CD14-positive monocyte (primary cell): ENCODE measurements at regions not wholly inside any gene's neighbourhood (a gene's known extent, or its start where the extent isn't known, plus 50 kb on each side); places are given as distances from the start of the nearest gene placed in this dataset.

Experiments
- DNase-seq, 3 donors: peaks; one replicate each; pipeline ENCODE4 v3.0.0-alpha.2; 2011 to 2022
- H2AFZ ChIP-seq: 2 replicates; pipeline ENCODE4 v1.6.0; 2012; ENCODE audit warnings: mild to moderate bottlenecking, low read depth, low read length, inconsistent platforms; ENCODE audit not compliant: insufficient read depth, poor library complexity, severe bottlenecking
- H3K27ac ChIP-seq, 2 donors: 1 replicate in 1 of 2; 2 replicates in 1 of 2; pipeline ENCODE4 v1.5.1; 2012 to 2013; ENCODE audit warnings: low read length in 2 of 2, control low read depth in 1 of 2, inconsistent platforms in 1 of 2, low read depth in 1 of 2, mild to moderate bottlenecking in 1 of 2
- H3K27me3 ChIP-seq, 2 donors: one replicate each; pipeline versions ENCODE4 v1.6.0 to v1.6.1; 2011 to 2013; ENCODE audit warnings: low read length in 2 of 2; ENCODE audit not compliant: control insufficient read depth in 2 of 2, insufficient read depth in 2 of 2
- H3K36me3 ChIP-seq, 2 donors: replicated peaks in 1 of 2; 1 replicate in 1 of 2; 2 replicates in 1 of 2; pipeline versions ENCODE4 v1.5.1 to v1.6.1; 2012 to 2013; ENCODE audit warnings: low read length in 2 of 2, control low read depth in 1 of 2, inconsistent platforms in 1 of 2, mild to moderate bottlenecking in 1 of 2; ENCODE audit not compliant: insufficient read depth in 2 of 2, control insufficient read depth in 1 of 2
- H3K4me1 ChIP-seq, 2 donors: 1 replicate in 1 of 2; 2 replicates in 1 of 2; pipeline versions ENCODE4 v1.5.1 to v1.6.1; 2012 to 2013; ENCODE audit warnings: low read length in 2 of 2, control low read depth in 1 of 2, inconsistent platforms in 1 of 2, mild to moderate bottlenecking in 1 of 2, moderate library complexity in 1 of 2; ENCODE audit not compliant: insufficient read depth in 2 of 2, control insufficient read depth in 1 of 2
- H3K4me2 ChIP-seq: replicated peaks from 2 replicates; pipeline ENCODE3; 2012; ENCODE audit warnings: low read length, moderate library complexity, mild to moderate bottlenecking; ENCODE audit not compliant: poor library complexity, severe bottlenecking; ENCODE audit errors: extremely low read depth
- H3K4me3 ChIP-seq, 3 experiments: fragments of 200-600 bp in 1 of 3; sonication (generic) in 1 of 3; replicated peaks in 1 of 3; 1 replicate in 2 of 3; 2 replicates in 1 of 3; pipeline ENCODE4 v1.5.1; 2011 to 2013; ENCODE audit warnings: low read length in 3 of 3, mild to moderate bottlenecking in 3 of 3, control low read depth in 2 of 3, low read depth in 2 of 3, inconsistent platforms in 1 of 3, moderate library complexity in 1 of 3
- H3K79me2 ChIP-seq: 2 replicates; pipeline ENCODE4 v1.6.0; 2012; ENCODE audit warnings: mild to moderate bottlenecking, control low read depth, inconsistent platforms, low read length, moderate library complexity; ENCODE audit not compliant: insufficient read depth
- H3K9ac ChIP-seq: 2 replicates; pipeline ENCODE4 v1.6.0; 2017; ENCODE audit warnings: low read length, mild to moderate bottlenecking; ENCODE audit not compliant: insufficient read depth, poor library complexity, severe bottlenecking
- H3K9me3 ChIP-seq, 2 donors: replicated peaks in 1 of 2; 1 replicate in 1 of 2; 2 replicates in 1 of 2; pipeline versions ENCODE4 v1.5.1 to v1.6.1; 2012 to 2013; ENCODE audit warnings: low read length in 2 of 2, control low read depth in 1 of 2; ENCODE audit not compliant: control insufficient read depth in 1 of 2, insufficient read depth in 1 of 2
- H4K20me1 ChIP-seq: 2 replicates; pipeline ENCODE4 v1.6.0; 2012; ENCODE audit warnings: mild to moderate bottlenecking, low read length, control low read depth, moderate library complexity; ENCODE audit not compliant: insufficient read depth
- H3K27ac Mint-ChIP-seq, 7 donors: one replicate each; pipeline ENCODE4 v1.8.0; 2020; ENCODE audit warnings: mild to moderate bottlenecking in 7 of 7, mixed read lengths in 7 of 7, moderate library complexity in 6 of 7, inconsistent platforms in 2 of 7
- H3K27me3 Mint-ChIP-seq, 3 donors: one replicate each; pipeline ENCODE4 v1.8.0; 2021 to 2022; ENCODE audit warnings: low read depth in 3 of 3, mild to moderate bottlenecking in 3 of 3, mixed read lengths in 3 of 3, moderate library complexity in 3 of 3, inconsistent platforms in 1 of 3
- H3K36me3 Mint-ChIP-seq, 2 donors: one replicate each; pipeline ENCODE4 v1.8.0; 2020; ENCODE audit warnings: mixed read lengths in 2 of 2, inconsistent platforms in 1 of 2, mild to moderate bottlenecking in 1 of 2
- H3K4me1 Mint-ChIP-seq: one replicate; pipeline ENCODE4 v1.8.0; 2020; ENCODE audit warnings: mild to moderate bottlenecking, mixed read lengths
- H3K4me3 Mint-ChIP-seq, 2 donors: one replicate each; pipeline ENCODE4 v1.8.0; 2020; ENCODE audit warnings: mild to moderate bottlenecking in 2 of 2, mixed read lengths in 2 of 2, moderate library complexity in 1 of 2
- H3K9me3 Mint-ChIP-seq, 7 donors: one replicate each; pipeline ENCODE4 v1.8.0; 2020 to 2022; ENCODE audit warnings: mixed read lengths in 7 of 7, mild to moderate bottlenecking in 6 of 7, moderate library complexity in 6 of 7, inconsistent platforms in 2 of 7
- CTCF ChIP-seq: fragments of 200-600 bp; IDR thresholded peaks from one replicate; pipeline ENCODE4 v1.8.0; 2022; ENCODE audit warnings: antibody characterized with exemption, mild to moderate bottlenecking
- WGBS: methylation state at CpG from one replicate; pipeline ENCODE4 v1.1.5; 2013; ENCODE audit warnings: missing lambda C conversion rate; ENCODE audit not compliant: insufficient coverage; 5-methylcytosine and 5-hydroxymethylcytosine counted together
- intact Hi-C, 2 donors: fragments of 100-400 bp; cut with micrococcal nuclease; formaldehyde crosslinking; loops; one replicate each; pipeline versions ENCODE4 v1.15.0 to v1.15.1; 2023

GRCh38 chr11:87970762-87971161 is 204.5 kb downstream of the RAB38 start:
- no peak for DNase-seq
- Mint-ChIP-seq H3K4me3 (no peak overlapping the region), H3K4me1 (no peaks in the 10 kb centered on the region), H3K27me3 (peaks cover 0 to 5% (median 0%) of the 10 kb centered on the region in 3 donors), H3K36me3 (no peaks in the 10 kb centered on the region), H3K27ac (no peak overlapping the region), H3K9me3 (peaks cover 0 to 2% (median 0%) of the 10 kb centered on the region in 7 donors)
- intact Hi-C loops = no loop called here
- Histone ChIP-seq H3K27ac (no peak overlapping the region), H3K9ac (no peak overlapping the region), H3K4me1 (no peaks in the 10 kb centered on the region), H3K9me3 (no peaks in the 10 kb centered on the region), H3K36me3 (no peaks in the 10 kb centered on the region), H3K4me2 (no peak overlapping the region), H3K79me2 (no peaks in the 10 kb centered on the region), H3K27me3 (no peaks in the 10 kb centered on the region), H3K4me3 (no peak overlapping the region), H2AFZ (no peak overlapping the region), H4K20me1 (no peaks in the 10 kb centered on the region)
- TF ChIP-seq CTCF = no peak
- WGBS = no CpG with 5 or more reads among the region's 4 CpGs

GRCh38 chr11:87967459-87967858 is 207.8 kb downstream of the RAB38 start:
- no peaks in the 10 kb centered on the region for H3K27me3 ChIP-seq
- no peak overlapping the region for H3K4me3 ChIP-seq
- Mint-ChIP-seq H3K9me3 (peaks cover 0 to 3% (median 0%) of the 10 kb centered on the region in 7 donors), H3K27ac (no peak overlapping the region), H3K4me3 (no peak overlapping the region), H3K27me3 (peaks cover 0 to 2% (median 0%) of the 10 kb centered on the region in 3 donors), H3K36me3 (no peaks in the 10 kb centered on the region), H3K4me1 (no peaks in the 10 kb centered on the region)
- H3K79me2 ChIP-seq = no peaks in the 10 kb centered on the region
- intact Hi-C loops = no loop called here
- no peak overlapping the region for H2AFZ ChIP-seq
- H4K20me1 ChIP-seq = no peaks in the 10 kb centered on the region
- TF ChIP-seq CTCF = no peak
- no peaks in the 10 kb centered on the region for H3K9me3 ChIP-seq
- no peak overlapping the region for H3K9ac ChIP-seq
- 100% methylated on average over 1 of the region's 1 CpG for WGBS
- DNase-seq = no peak
- H3K4me1 ChIP-seq = no peaks in the 10 kb centered on the region
- no peak overlapping the region for H3K27ac ChIP-seq
- H3K4me2 ChIP-seq = no peak overlapping the region
- H3K36me3 ChIP-seq = no peaks in the 10 kb centered on the region
